GM12892 (cell line): ENCODE measurements at regions not wholly inside any gene's neighbourhood (a gene's known extent, or its start where the extent isn't known, plus 50 kb on each side); places are given as distances from the start of the nearest gene placed in this dataset.

Source experiments
- POLR2A ChIP-seq: IDR thresholded peaks from 2 replicates; pipeline ENCODE4 v1.6.1; 2011; ENCODE audit warnings: low read depth, low read length, control low read depth
- TAF1 ChIP-seq: IDR thresholded peaks from 2 replicates; pipeline ENCODE4 v1.6.1; 2011; ENCODE audit warnings: low read depth, mild to moderate bottlenecking, control low read depth, low read length, borderline replicate concordance

DNA sequence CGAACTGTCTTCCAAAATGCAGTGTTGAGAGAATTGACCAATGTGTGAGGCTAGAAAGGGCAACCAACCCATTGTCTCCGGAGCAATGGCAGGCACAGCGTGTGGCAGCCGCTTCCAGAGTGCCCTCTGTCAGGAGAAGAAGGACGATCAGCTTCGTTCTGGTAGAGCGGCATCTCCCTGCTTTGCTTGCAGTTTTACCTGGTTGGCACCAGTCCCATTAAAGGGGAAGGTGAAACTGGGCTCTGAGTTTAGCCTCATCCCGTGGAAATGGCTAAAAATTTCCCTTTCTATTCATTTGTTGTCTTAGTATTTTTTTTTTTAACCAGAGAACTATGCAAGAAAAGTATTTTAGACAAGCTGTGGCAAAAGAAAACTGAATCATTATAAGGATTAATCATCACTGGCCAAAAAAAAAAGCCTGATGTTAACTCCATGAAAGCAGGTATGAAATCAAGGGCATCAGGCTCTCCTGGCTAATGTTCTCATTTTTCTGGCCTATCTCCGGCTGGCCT is 81.5 kb upstream of the SLC7A1 start:
- TF ChIP-seq POLR2A (no peak), TAF1 (no peak)
